ENCODE measurements at regions not wholly inside any gene's neighbourhood (a gene's known extent, or its start where the extent isn't known, plus 50 kb on each side); places are given as distances from the start of the nearest gene placed in this dataset.

- TF ChIP-seq POLR2AphosphoS5 (IDR thresholded peaks at IDR 0.05; ENCODE audit: low read depth, low read length) = no peak
- no peak for TF ChIP-seq POLR2A (IDR thresholded peaks at IDR 0.05; ENCODE audit: low read depth, low read length)
- TF ChIP-seq TAF1 (IDR thresholded peaks at IDR 0.05; ENCODE audit: low read depth, low read length) = no peak
Measured at GRCh38 chr1:70556541-70556940, 145.5 kb downstream of the CTH start.

Data from GM12891 (cell line).